GM19023 (cell line): ENCODE measurements at regions not wholly inside any gene's neighbourhood (a gene's known extent, or its start where the extent isn't known, plus 50 kb on each side); places are given as distances from the start of the nearest gene placed in this dataset.

ENCODE experiments used
- ATAC-seq: cut with Tn5 transposase; IDR thresholded peaks from one replicate; pipeline ENCODE4 v1.9.1; 2021; ENCODE audit warnings: mild to moderate bottlenecking, moderate library complexity; ENCODE audit not compliant: unreplicated experiment

GRCh38 chr2:15776992-15777702 is 163.2 kb upstream of the MYCN start:
- ATAC-seq, result no peak

GRCh38 chr2:15777795-15778371 is 162.5 kb upstream of the MYCN start:
- ATAC-seq, result no peak

- ATAC-seq, result no peak
These were observed 161.7 kb upstream of the MYCN start for GRCh38 chr2:15778529-15779219.

- ATAC-seq, result no peak
These were observed 160.8 kb upstream of the MYCN start for GRCh38 chr2:15779381-15780041.

GRCh38 chr2:15780234-15780633 is 160.1 kb upstream of the MYCN start:
- no peak for ATAC-seq

- ATAC-seq, result no peak
These were observed 159.3 kb upstream of the MYCN start for GRCh38 chr2:15780912-15781574.

- no peak for ATAC-seq
These were observed 158.2 kb upstream of the MYCN start for GRCh38 chr2:15782009-15782751.

GRCh38 chr2:15782769-15783294 is 157.5 kb upstream of the MYCN start:
- no peak for ATAC-seq

- ATAC-seq, result no peak
These were observed 156.9 kb upstream of the MYCN start for GRCh38 chr2:15783489-15783888.

- ATAC-seq, result no peak
These were observed 156.1 kb upstream of the MYCN start for GRCh38 chr2:15784106-15784885.

- no peak for ATAC-seq
These were observed 155.2 kb upstream of the MYCN start for GRCh38 chr2:15784886-15785801.

- no peak for ATAC-seq
These were observed 154.2 kb upstream of the MYCN start for GRCh38 chr2:15786003-15786654.

- no peak for ATAC-seq
These were observed 153.4 kb upstream of the MYCN start for GRCh38 chr2:15786901-15787300.

- no peak for ATAC-seq
These were observed 152.6 kb upstream of the MYCN start for GRCh38 chr2:15787535-15788454.

GRCh38 chr2:15788455-15788829 is 151.9 kb upstream of the MYCN start:
- ATAC-seq, result no peak

- no peak for ATAC-seq
These were observed 151.5 kb upstream of the MYCN start for GRCh38 chr2:15788830-15789229.
